GM18508 (cell line): ENCODE measurements at regions not wholly inside any gene's neighbourhood (a gene's known extent, or its start where the extent isn't known, plus 50 kb on each side); places are given as distances from the start of the nearest gene placed in this dataset.
A peak's percentile ranks its signal among the peaks of the same experiment; 100 is the strongest.
"Not testable (repeated sequence)": the region's sequence is repeated elsewhere in the genome, so short reads cannot be mapped to it uniquely, and the experiment has no call there.

Experiments
- ATAC-seq: cut with Tn5 transposase; IDR thresholded peaks from one replicate; pipeline ENCODE4 v1.9.1; 2021; ENCODE audit warnings: moderate number of reproducible peaks; ENCODE audit not compliant: insufficient read depth, unreplicated experiment

- no peak for ATAC-seq
Observed at GRCh38 chr3:6697285-6697684, 163.6 kb upstream of the GRM7 start.

DNA sequence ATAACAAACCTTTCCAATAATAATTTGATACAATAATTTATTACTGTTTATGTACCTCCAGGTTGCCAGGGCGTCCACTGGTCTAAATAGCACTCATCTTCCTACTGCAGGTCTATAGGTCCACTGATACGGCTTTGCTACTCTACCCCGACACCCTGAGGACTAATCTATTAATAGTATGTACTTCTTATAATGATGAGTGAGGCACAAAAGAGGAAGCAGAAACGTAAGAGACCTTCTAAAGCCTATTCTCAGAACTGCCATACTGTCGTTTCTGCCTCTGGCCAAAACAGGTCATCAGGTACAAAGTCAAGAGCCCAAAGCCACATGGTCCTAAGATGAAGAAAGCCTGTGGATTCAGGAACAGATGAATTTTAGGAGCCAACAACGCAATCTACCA, 163.2 kb upstream of the GRM7 start:
- ATAC-seq, result no peak

GRCh38 chr3:6704817-6705216, 156.1 kb upstream of the GRM7 start:
- ATAC-seq, result not testable (repeated sequence)

DNA sequence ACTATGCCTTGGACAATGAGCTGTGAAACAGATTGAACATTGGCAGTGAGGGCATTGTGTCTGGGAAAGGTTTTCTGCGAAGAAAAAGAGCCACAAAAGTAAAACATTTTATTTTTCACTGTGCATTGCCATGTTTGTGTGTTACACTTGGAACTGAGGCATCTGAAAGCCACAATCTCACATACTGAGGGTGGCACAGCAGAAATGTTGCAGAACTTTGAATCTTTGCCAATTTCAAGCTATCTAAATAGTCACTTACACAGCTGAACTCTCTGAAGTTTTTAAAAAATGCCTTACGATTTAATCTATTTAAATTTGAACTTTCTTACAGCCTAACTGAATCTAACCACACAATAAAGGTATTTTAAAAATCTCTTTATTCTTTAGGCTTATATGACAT, 154.1 kb upstream of the GRM7 start:
- no peak for ATAC-seq

DNA sequence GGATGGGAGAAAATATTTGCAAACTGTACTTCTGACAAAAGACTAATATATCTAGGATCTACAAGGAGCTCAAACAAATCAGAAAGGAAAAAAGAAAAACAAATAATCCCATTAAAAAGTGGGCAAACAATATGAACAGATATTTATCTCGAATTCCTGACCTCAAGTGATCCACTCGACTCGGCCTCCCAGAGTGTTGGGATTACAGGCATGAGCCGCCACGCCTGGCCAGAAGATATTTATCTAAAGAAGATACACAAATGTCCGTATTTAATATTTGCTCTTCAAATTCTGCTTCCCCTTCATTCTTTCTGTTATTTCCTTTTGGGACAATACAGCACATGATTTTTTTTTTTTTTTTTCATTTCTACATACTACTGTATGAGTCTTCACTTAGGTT, 151.7 kb upstream of the GRM7 start:
- ATAC-seq, result no peak

GRCh38 chr3:6714962-6715361, 146.0 kb upstream of the GRM7 start:
- no peak for ATAC-seq

GRCh38 chr3:6716420-6716819, 144.5 kb upstream of the GRM7 start:
- ATAC-seq, result no peak

DNA sequence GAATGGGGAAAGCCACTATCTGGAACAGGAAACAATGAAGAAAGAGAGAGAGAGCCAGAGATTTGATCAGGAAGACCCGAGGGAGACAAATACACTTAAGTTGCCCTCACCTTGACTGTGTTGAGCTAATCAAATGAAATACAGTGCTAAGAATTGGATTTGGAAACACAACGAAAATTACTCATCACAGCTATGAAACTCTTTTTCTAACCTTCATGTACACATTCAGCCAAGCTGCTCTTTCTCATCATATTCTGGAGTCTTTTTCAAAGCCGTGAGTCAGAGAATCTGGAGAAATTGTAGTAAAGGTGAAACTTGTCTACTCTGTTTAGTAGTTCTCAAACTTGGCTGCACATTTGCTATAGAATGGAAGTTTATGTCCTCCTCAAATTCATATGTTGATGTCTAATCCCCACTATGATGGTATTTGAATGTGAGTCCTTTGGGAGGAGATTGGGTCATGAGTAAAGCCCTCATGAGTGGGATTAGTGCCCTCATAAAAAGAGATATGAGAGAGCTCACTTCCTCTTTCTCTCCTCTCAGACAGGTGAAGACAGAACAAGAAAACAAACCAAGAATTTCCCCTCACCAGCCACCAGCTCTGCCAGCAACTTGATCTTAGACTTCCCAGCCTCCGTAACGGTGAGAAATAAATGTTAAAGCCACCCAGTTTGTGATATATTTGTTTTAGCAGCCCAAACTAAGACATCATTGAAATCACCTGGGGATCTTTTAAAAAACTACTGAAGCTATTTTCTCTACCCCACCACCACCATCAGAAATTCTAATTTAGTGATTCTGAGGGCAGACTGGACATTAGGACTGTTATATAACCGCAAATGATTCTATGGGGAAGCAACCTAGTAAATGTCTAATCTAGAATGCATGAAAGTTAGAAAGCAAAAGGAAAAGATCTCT, 143.6 kb upstream of the GRM7 start:
- peak; percentile 93 for ATAC-seq

DNA sequence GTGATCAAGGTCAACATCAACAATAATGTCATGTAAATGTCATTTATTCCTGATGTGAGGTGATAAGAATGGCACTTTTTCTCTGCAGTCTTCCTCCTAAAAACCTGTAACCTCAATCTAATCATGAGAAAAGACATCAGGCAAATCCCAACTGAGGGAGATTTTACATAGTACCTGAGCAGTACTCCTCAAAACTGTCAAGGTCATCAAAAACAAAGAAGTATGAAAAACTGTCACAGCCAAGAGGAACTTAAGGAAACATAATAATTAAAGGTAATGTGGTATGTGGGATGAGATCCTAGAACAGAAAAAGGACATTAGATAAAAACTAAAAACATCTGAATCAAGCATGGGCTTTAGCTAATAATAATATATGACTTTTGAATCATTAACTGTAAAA, 140.9 kb upstream of the GRM7 start:
- no peak for ATAC-seq

GRCh38 chr3:6721491-6721890, 139.4 kb upstream of the GRM7 start:
- ATAC-seq, result no peak

DNA sequence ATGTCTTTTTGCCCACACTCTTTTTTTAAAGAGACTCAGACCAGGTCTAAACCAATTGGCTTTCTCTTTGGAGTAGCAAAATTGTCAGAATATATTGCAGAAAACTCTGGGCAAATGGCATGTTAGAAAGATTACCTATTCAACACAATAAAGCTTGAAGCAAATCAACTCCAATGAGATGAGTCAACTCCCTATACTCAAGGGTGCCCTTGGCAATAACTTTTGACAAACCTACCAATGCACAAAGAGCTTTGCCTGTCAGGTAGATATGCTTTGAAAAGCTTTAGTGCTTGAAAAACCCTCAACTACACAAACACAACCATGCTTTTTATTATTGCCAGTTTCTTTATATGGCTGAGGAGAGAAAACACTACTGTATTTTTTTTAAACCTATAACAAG, 137.7 kb upstream of the GRM7 start:
- ATAC-seq, result no peak

- no peak for ATAC-seq
Observed at GRCh38 chr3:6726811-6727210, 134.1 kb upstream of the GRM7 start.

DNA sequence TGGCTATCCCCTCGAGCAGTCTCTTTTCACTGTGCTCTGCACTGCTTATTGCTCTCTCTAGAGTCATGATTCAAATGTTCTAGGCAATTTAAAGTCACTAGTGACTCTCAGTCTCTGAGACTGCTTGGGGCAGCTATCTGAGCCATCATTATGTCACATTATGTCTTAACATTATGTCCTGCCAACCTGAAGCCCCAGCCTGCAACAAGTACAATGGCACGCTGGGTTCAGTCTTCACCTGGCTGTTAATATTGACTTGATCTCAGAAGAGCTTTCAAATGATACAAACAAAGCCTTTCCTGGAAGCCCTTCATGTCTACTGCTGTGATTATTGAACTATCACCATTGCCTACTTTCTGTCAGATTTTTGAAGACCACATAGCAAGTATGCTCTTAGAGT, 128.1 kb upstream of the GRM7 start:
- ATAC-seq, result no peak

- no peak for ATAC-seq
Observed at GRCh38 chr3:6733699-6734394, 127.1 kb upstream of the GRM7 start.

DNA sequence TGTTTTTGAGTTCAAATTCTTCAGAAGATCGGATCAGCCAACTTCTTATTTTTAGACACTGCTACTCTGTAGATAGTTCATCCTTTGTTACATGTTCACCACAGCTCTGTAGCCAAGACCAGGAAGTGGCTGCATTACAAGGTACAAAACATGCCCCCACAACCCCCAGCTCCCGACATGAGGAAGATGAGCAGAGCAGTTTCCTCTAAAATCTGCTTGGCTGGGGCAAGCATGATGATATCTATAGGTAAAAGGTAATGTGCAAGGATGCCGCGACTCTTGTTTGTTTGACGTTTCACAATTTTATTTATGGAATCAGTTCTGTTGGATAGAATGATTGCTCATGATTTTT, 126.5 kb upstream of the GRM7 start:
- ATAC-seq, result no peak

- ATAC-seq, result no peak
Observed at GRCh38 chr3:6736836-6737629, 123.9 kb upstream of the GRM7 start.

- no peak for ATAC-seq
Observed at GRCh38 chr3:6737630-6738029, 123.3 kb upstream of the GRM7 start.

DNA sequence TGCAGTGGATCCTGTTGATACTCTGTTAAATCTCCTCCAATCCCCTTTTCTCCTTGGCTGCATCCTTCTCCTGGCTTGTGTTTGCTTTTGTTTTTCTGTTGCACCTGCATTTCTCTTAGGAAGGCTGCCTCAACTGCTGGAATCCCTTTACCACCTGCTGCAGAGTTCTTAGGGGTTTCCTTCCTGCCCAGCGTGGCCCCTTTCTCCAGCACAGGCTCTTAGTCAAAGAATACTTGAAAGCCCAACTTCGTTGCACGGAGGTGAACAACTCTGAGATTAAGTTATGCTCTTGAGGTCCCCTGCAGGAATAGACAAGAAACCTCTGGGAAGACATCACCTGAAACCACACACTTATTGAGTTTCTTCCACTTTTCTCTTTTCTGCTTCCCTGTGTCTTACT, 121.6 kb upstream of the GRM7 start:
- no peak for ATAC-seq

DNA sequence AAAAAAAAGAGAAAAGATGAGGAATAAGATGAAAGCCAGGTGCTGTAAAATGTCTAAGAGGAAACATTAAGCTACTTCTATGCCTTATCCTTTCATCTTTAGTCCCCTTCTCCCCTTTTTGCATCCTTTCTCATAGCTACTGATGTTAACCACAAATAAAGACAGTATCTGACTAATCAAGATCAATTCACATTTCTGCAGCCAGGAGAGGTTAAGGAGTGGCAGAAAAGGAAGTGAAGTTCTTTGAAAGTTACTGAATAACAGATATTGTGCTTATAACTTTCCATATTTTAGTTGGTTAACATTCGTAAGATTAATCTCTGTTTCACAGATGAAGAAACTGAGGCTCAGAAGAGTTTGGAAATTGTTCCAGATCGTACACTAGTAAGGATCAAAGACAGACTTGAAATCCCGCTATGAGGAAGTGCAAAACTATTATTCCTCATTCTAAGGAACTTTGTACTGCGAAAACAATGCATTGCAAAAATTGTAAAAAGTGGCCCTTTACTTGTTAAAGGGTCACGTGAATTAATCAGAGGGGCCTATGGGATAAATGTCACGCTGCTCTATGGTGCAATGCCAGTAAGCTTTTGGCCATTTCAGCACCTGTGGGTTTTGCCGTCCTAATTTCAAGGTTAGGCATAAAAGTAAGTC, 117.7 kb upstream of the GRM7 start:
- ATAC-seq, result no peak

GRCh38 chr3:6746443-6746842, 114.5 kb upstream of the GRM7 start:
- ATAC-seq, result no peak

DNA sequence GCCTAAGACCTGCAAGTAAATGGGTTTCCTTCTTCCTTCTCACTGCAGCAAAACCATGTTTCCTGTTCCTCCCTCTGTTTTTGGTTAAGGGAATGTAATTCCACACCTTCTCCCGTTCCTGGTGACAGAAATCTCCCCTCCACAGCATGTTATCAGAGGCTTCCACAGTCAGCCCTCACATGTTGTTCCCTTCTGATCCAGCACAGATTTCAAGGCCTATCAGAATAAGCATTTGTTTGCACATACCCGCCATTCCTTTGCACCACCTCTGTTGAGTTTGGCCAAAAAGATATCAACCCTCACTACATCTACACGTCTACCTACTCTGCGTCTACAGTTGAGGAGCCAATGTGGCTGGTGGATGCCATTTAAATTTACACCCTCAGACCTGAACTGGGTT, 113.9 kb upstream of the GRM7 start:
- no peak for ATAC-seq
